Right renal pelvis (tissue), 4 donors: ENCODE measurements at regions not wholly inside any gene's neighbourhood (a gene's known extent, or its start where the extent isn't known, plus 50 kb on each side); places are given as distances from the start of the nearest gene placed in this dataset.

Experiments used
- DNase-seq, 4 donors: peaks; one replicate each; pipeline ENCODE4 v3.0.0-alpha.2; 2013; ENCODE audit warnings: low read depth in 4 of 4, low spot score in 3 of 4, missing footprints in 1 of 4

DNA sequence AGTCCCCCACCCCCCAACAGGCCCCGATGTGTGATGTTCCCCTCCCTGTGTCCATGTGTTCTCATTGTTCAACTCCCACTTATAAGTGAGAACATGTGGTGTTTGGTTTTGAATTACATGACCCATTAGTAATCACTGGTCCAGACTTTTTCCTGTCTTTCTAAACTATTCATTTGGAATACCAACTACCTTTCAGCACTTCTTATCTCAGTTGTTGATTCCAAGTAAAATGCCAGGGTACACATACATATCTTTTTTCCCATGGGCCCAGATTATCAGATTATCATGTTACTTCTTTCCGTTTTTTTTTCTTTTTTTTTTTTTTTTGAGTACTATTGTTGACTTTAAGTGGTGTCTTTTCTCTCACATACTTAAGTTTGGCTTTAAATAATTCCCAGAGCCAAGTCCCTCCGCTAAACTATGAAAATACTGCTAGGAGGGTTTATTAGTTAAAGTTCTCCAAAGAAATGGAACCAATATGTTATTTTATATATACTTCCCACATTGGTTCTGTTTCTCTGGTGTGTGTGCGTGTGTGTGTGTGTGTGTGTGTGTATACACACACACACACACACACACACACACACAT is 389.3 kb downstream of the IRS1 start:
- DNase-seq: no peak

DNA sequence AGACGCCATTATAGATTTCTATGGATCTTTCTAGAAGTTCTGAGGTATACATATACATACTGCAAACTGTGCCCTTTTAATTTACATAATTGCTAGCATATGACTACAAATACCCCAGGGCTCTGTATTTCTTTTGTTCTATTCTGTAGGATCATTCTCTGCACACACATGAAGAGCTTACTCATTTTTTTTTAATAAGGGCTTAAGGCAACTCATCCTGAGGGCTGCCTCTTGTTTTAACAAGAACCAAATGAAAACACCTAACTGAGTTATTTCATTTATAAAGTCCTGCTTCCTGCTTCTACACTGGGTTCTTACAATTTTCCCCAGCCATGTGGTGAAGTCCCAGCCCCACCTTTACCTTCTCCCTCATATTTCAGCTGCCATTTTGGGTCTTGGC is 390.5 kb downstream of the IRS1 start:
- DNase-seq: no peak

DNA sequence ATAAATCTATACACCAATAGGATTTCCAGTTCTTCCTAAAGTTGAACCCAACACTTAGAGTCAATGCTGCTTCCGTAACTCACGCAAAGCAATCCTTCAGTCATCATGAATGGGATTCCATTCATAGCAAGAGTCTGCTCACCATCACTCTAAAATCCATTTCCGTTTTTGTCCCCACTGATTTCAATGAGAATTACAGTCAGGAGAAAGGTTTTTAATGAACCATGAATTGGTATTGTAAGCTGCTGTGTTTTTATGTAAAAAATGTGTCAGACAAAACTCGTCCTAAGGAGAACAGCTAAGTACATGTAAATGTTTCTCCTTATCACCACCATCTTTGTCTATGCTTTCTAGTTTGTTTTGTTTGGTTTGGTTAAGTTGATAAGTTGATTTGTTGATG is 391.5 kb downstream of the IRS1 start:
- DNase-seq: no peak

DNA sequence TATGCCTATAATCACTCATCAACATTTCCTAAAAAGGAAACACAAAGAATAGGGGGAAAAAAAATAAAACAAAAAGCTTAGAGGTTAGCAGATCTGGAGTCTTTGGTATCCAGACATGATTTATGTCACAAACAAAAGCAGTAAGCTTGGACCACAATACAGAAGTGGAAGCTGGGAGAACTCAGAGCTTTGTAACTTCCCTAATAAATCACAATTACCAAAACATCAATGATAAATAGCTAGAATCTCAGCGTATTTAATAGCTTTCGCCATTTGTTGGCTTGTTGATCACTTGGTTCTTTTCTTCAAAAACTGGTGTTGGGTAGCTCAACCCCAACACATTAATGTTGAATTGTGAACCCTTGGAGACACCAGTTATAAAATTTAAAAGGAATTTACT is 392.5 kb downstream of the IRS1 start:
- no peak for DNase-seq

DNA sequence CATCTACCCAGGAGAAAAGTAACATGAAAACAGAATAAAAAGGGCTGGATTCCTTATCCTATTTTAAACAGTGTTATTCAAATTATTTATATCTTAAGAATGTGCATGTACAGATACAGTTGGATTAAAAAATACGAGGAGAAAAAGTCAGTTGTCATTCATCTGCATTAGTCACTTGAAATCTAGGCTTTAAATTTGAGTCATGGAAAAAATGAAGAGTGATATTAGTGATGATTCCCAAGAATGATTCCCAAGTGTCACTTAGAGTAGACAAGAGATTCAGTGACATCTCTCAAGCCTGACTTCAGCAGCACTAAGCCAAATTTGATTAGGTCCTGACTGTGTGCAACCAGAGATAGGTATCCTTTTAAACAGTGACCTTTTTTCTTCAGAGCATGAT is 394.2 kb downstream of the IRS1 start:
- no peak for DNase-seq

DNA sequence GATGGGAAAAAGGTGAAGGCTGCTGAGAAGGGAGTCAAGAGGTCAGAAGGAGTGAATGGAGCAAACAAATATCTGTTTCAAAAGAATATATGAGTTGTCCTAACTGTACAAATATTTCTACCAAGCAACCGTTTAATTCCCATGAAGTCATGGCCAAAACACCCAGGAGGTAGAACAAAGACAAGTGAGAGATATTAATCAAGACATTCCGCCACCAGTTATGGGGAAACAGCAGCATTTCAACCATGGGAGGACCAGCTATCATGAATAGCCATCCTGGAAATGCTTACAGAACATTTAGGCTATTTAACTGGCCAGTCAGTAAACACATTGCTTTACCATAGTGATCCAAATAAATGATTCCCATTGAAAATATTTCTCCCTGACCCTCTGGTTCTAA is 396.3 kb downstream of the IRS1 start:
- no peak for DNase-seq

DNA sequence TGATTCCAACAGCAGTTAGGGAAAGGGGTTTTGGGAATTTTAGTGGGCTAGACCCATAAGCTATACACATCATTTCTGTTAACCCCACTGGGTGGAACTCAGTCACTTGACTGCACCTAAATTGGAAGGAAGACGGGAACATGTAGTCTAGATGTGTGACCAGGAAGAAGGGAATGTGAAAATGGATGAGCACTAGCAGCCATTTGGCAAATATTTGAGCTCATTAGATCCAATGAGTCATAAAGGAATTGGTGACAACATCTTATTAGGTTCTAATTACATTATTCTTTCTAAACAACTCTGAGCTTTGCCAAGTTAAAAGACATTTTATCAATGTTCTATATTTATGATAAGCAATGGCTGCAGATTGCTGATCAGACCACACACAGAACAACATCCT is 400.6 kb downstream of the IRS1 start:
- no peak for DNase-seq

DNA sequence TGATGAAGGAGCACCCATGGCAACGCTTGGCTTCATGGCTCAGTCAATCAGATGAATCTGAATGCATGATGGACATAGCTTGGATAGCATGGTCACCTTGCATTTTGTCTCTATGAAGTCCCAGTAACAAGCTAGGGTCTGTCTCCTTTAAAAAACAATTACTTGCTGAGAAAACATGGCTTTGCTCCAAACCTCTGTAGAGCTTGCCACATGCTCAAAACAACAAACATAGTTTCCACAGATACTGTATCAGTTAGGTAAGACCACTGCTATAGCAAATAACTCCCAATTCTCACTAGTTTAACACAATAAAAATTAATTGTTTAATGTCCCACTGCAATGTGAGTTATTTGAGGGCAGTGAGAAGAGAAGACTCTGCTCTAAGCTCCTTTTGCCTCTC is 401.0 kb downstream of the IRS1 start:
- DNase-seq: no peak

DNA sequence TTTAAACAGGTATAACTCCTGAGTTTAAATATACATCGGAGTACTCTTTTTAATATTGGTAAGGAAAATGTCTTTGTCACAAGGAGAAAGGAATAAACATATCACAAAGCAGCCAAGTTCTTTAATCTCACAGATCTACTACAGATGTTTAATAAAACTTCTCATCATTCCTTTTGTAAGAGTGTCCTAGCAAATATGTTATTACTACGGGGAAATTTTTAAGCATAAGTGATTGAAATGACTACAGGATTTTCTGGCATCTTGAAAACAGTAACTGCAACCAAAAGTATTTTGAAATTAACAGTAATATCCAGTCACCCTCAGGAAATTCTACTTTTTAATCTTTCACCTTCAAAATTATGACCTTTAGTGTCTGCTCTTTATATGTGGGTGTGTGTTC is 403.1 kb downstream of the IRS1 start:
- no peak for DNase-seq

DNA sequence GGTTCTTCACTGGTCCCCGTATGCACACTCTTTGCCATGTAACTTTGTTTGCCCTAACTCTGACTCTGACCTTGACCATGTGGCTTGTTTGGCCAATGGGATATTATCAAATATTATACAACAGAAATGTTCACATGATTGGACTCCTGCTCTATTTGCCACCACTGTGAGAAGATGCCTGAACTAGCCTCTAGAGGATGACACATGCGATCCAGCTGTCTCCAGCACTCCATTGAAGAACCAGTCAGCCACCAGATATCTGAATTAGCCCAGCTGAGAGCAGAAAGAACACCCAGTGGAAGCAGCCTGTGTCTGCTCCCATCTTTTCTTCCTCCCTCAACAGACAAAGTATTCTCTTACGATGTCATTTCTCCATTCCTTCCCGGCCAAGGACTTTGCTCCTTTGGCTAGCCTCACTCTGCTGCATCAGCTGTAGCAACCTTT is 412.1 kb downstream of the IRS1 start:
- DNase-seq: no peak

DNA sequence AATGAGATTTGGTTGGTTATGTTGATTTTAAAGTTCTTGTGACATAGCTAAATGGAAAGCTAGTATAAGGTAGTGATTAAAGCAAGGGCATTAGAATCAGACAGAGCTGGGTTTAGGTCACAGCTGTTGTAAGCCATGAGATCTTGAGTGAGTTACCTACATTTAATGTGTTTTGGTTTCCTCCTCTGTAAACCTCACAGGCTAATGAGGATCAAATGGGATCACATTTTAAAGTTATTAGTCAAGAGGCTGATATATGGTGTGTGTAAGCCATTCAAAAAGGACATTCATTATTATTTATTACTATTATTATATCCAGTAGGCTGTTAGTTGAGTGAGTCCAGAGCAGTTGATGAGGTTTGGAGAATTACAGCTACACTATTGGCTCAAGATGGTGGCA is 416.2 kb downstream of the IRS1 start:
- DNase-seq: no peak

DNA sequence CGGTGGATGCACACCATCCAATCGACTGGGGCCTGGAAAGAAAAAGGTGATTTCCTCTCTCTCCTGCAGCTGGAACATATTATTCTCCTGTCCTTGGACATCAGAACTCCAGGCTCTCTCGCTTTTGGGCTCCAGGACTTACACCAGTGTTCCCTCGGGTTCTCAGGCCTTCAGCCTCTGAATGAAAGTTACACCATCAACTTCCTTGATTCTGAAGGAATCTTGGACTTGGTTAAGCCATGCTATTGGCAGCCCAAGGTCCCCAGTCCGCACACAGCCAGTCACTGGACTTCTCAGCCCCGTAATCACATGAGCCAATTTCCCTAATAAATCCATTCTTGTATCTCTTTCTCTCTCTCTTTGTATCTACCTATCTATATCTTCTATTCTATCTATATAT is 418.9 kb downstream of the IRS1 start:
- no peak for DNase-seq

DNA sequence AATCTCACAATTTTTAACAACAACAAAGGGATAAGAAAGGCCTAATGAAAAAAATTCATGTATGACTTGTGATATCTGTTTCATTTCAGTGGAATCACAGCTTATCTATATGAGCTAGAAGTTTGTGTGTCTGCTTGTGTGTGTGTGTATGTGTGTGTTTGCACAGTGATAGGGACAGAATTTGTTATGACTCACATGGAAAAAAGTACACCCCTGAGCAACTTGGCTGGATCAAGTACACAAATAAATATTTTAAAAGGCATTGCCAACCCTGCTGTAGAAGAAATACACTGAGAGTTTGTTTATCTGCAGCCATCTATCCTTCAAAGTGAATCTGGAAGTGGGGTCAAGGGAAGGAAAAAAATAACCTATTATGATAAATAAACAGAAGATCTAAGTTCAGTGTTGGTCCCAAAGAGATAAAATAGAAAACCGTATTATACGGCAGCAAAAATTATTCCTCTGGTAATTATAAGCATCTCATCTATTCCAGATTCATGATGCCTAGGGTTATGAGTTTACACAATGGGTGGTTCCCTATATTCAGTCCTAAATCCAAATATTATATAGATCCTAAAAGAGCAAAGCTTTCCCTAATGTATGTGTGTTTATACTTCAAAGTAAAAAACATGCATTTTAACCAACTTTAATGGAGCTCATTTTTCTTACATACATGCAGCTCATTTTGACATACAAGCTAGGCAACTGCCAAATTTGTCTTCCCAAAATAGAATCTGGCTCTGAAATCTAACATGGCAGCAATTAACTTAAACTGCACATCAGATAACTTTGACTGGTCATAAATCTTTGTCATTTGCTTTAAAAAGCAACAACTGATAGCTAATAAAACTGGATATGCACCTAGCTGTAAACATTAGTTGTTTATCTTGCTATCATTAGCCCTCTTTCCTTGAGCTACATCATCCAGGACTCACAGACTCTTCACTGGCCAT is 420.6 kb downstream of the IRS1 start:
- DNase-seq: no peak

DNA sequence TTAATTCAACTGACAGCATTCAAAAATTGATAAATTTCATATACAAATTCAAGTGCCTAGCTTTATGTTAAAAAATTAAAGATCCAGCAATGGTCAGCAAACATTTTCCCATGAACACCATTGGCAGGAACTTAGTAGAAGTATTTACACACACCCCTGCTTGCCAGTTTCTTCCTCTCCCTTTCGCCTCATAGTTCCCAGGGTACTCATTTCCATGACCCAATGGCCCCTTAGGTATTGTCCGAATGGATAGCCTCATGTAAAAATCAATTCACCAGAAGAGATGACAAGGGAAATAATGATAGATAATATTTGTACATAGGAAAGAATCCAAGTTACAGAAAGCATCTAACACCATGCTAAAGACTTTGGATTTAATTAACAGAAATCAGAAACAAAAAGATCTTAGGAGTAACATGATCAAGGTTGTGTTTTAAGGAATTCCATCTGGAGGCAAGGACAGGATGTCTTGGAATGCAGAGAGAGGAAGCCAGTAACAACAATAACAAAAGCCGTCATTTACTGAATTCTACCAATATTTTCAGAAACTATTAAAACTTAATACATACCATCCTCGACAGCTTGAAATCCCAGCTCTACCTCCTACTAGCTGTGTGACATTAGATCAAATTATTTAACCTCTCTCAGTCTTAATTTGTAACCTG is 423.0 kb downstream of the IRS1 start:
- DNase-seq: no peak

DNA sequence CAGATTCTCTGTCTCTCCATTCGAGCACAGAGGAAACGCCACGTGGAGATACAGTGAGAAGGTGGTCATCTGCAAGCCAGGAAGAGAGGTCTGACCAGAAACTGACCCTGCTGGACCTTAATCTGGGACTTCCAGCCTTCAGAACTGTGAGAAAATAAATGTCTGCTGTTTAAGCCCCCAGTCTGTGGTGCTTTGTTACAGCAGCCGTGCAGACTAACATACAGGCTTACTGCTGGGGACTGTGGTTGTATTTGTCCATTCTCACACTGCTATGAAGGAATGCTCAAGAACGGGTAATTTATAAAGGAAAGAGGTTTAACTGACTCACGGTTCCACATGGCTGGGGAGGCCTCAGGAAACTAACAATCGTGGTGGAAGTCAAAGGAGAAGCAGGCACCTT is 432.7 kb downstream of the IRS1 start:
- no peak for DNase-seq

DNA sequence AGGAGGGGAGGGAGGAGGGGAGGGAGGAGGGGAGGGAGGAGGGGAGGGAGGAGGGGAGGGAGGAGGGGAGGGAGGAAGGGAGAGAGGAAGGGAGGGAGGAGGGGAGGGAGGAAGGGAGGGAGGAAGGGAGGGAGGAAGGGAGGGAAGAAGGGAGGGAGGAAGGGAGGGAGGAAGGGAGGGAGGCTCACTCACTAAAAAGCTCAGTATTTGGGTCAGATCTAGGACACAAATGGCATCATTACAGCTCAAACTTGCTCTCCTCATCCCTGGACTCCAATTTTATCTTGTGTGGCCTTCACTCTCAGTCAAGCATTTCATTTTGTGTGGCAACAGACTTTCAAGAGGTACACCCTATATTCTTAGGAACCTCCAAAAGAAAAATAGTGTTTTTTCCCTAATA is 435.4 kb downstream of the IRS1 start:
- DNase-seq: no peak

DNA sequence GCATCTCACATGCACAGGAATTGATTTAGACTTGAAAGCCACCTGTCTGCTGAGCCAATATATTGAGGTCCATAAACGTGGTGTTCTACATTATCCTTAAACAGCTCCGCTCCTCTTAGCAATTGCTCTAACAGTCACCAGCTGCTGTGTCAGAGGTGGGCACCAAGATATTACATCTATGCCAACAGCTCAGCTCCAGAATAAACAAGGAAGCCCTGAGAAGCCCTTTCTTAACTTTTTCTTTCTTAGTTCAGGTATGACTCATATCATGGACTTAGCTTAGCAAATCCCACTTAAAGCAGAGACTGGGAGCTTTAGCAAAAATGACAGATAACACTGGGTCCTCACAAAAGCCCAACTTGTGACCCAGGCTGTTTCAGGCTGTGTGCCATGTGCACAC is 436.6 kb downstream of the IRS1 start:
- no peak for DNase-seq

DNA sequence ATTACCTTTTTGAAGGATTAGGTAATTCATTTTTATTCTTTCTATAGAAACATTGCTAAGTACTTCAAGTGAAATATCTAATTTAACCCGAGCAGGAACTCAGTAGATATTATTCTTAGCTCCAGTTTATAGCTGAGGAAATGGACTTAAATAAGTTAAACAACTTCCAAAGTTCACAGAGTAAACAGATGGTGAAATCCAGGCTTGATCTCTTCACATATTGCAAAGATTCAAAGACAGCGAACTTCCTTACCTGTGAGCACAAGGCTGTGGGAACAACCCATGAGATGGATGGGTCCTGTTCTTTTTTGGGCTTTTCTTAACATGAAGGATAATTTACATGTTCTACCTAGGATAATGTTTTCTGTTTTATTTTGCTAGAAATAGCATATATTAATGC is 439.0 kb downstream of the IRS1 start:
- DNase-seq: no peak

DNA sequence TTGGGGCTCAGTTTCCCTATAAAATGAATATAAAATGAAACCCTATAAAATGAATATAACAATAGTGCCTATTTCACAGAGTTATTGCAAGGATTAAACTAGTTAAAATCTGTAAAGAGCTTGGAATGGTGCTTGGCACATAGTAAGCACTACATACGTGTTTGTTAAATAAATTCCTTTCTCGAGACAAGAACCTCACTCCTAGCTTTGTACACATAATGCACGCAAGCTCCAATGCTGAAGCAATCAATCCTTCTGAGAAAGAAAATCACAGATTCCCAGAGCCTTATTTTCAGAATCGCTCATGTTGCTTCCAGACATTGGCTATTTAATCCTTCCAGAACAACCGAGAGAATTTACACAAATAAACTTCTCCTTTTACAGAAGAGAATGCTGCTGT is 440.9 kb downstream of the IRS1 start:
- DNase-seq: no peak

DNA sequence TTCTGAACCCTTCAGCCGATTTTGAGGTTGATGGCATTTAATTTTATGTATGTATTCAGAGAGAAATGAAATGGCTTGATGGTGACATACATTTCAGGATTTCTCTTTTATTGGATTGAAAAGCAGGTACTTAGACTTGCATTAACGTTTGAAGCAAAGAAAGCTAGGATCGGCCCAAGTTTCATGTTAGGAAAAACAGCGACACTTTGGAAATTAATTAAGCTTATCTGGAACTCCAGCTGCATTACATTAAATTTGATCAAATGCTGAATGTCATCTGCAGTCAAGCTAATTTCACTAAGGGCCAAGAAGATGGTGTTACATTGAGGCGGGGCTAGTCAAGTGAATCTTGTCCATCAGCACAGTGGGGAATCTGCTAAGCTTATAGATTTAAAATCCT is 441.8 kb downstream of the IRS1 start:
- DNase-seq: no peak

DNA sequence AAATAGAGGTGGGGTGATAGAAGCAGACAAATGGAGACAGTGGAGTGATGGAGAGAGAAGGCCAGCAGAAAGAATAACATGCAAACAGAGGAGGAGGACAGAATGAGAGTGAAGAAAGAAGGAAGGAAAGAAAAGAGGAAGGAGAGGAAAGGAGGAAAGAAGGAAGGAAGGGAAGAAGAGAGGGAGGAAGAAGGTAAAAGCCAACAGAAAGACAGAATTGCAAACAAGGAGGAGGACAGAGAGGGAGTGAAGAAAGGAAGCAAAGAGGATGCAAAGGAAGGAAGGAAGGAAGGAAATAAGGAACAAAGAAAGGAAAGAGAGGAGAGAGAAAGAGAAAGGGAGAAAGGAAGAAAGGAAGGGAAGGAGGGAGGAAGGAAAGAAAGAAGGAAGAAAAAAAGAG is 444.0 kb downstream of the IRS1 start:
- DNase-seq: no peak

DNA sequence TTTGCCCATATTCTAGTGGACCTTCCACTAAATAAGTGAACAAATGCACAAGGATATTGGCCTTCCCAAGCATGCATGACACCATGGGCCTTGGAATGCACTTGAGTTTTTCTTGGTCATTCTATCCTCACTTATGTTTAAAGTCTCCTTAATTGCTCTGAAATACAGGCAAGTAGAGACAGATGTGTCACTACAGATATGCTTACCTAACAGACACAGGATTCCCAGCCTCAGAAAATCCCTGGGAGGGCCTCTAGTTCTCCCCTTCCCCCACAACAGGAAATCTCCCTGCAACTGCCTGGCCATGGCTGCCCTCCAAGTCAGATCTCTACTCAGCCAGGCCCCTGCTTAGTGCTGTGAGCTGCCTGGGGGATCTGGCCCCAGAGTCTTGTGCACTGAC is 445.2 kb downstream of the IRS1 start:
- no peak for DNase-seq
